ENCODE measurements at regions not wholly inside any gene's neighbourhood (a gene's known extent, or its start where the extent isn't known, plus 50 kb on each side); places are given as distances from the start of the nearest gene placed in this dataset.

- no TSS peak for BruUV-seq (replicated peaks)
- H3K18ac ChIP-seq (ENCODE audit: low read depth, low read length): no peak overlapping the region
- H2AK5ac ChIP-seq (ENCODE audit: low read depth, low read length): no peak overlapping the region
- H2BK5ac ChIP-seq (ENCODE audit: low read depth, low read length, poor library complexity, severe bottlenecking): no peak overlapping the region
- TF ChIP-seq, protein P1, sequence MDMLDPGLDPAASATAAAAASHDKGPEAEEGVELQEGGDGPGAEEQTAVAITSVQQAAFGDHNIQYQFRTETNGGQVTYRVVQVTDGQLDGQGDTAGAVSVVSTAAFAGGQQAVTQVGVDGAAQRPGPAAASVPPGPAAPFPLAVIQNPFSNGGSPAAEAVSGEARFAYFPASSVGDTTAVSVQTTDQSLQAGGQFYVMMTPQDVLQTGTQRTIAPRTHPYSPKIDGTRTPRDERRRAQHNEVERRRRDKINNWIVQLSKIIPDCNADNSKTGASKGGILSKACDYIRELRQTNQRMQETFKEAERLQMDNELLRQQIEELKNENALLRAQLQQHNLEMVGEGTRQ (IDR thresholded peaks at IDR 0.05; ENCODE audit: low read depth, low read length): no peak
- no peak for TF ChIP-seq SMC3 (IDR thresholded peaks at IDR 0.05; ENCODE audit: low read depth, low read length)
- no peak for TF ChIP-seq MXI1 (IDR thresholded peaks at IDR 0.05; ENCODE audit: borderline replicate concordance, low read depth, low read length)
- no peak for TF ChIP-seq RFX5 (IDR thresholded peaks at IDR 0.05; ENCODE audit: low read depth, low read length)
- no peak for TF ChIP-seq POLR2A (IDR thresholded peaks at IDR 0.05; ENCODE audit: low read depth, low read length)
- no peak for TF ChIP-seq BHLHE40 (IDR thresholded peaks at IDR 0.05; ENCODE audit: low read depth, low read length)
- TF ChIP-seq RCOR1 (IDR thresholded peaks at IDR 0.05; ENCODE audit: insufficient replicate concordance, low read length): no peak
- TF ChIP-seq CHD1 (IDR thresholded peaks at IDR 0.05; ENCODE audit: low read depth, low read length): no peak
- TF ChIP-seq FOS (IDR thresholded peaks at IDR 0.05; ENCODE audit: low read depth, low read length): no peak
- no peak for TF ChIP-seq CEBPB (IDR thresholded peaks at IDR 0.05; ENCODE audit: low read depth, low read length)
- no peak for TF ChIP-seq RAD21 (IDR thresholded peaks at IDR 0.05; ENCODE audit: low read length)
- TF ChIP-seq MAZ (IDR thresholded peaks at IDR 0.05; ENCODE audit: borderline replicate concordance, low read depth, low read length): no peak
- TF ChIP-seq MAFK (IDR thresholded peaks at IDR 0.05; ENCODE audit: low read depth, low read length): no peak
- TF ChIP-seq ELK1 (IDR thresholded peaks at IDR 0.05; ENCODE audit: borderline replicate concordance, low read depth, low read length): no peak
- no peak for TF ChIP-seq NFE2L2 (IDR thresholded peaks at IDR 0.05; ENCODE audit: low read depth, low read length)
- TF ChIP-seq CTCF (conservative IDR thresholded peaks at IDR 0.05; ENCODE audit: low read depth, low read length): no peak
- dilution Hi-C loops (cut with HindIII; ENCODE audit: low sequenced_read_pairs, unreplicated experiment) (no loop called here), intact Hi-C loops (cut with micrococcal nuclease) (no loop called here), in situ Hi-C loops (cut with MboI; ENCODE audit: low sequenced_read_pairs) (no loop called here)
- ChIA-PET CTCF (interaction anchor here (0.7 kb wide), 1 partner anchor 23 kb away, joined by 3 read pairs; no protein-coding TSS in a partner anchor), POLR2A (ENCODE audit: unreplicated experiment) (no interaction called here)
- H3K27ac ChIP-seq (ENCODE audit: insufficient read depth, low read length): no peak overlapping the region
- no peak overlapping the region for H4K5ac ChIP-seq (ENCODE audit: low read depth, low read length)
- no peaks in the 10 kb centered on the region for H4K20me1 ChIP-seq (ENCODE audit: insufficient read depth, low read length)
- no peaks in the 10 kb centered on the region for H3K36me3 ChIP-seq (ENCODE audit: control insufficient read depth, insufficient read depth, low read length)
- H2BK20ac ChIP-seq (ENCODE audit: low read depth, low read length): no peak overlapping the region
- H3K79me1 ChIP-seq (ENCODE audit: low read depth in 1 of 2, low read length in 2 of 2): no peaks in the 10 kb centered on the region
- H3K4me2 ChIP-seq (ENCODE audit: low read depth, low read length): no peak overlapping the region
- no peak for ATAC-seq (ENCODE audit: low read depth)
- H3K23ac ChIP-seq (ENCODE audit: low read depth, low read length): no peak overlapping the region
- no peak for DNase-seq
- WGBS, 2 experiments (ENCODE audit: extremely low coverage in 2 of 2, insufficient read length in 1 of 2): 68% methylated on average over 2 of the region's 4 CpGs; no CpG with 5 or more reads in 1 of the 2 experiments
- H4K91ac ChIP-seq (ENCODE audit: insufficient read depth, low read depth, low read length): no peak overlapping the region
- H3K4me3 ChIP-seq (ENCODE audit: insufficient read depth, low read depth, low read length): no peak overlapping the region
- no peak overlapping the region for H4K8ac ChIP-seq (ENCODE audit: low read depth in 2 of 2, low read length in 2 of 2)
- no peaks in the 10 kb centered on the region for H3K4me1 ChIP-seq (ENCODE audit: control insufficient read depth, insufficient read depth, low read length)
- no peak overlapping the region for H3K56ac ChIP-seq (ENCODE audit: extremely low read depth, insufficient read depth, low read length)
- no peaks in the 10 kb centered on the region for H3K9me3 ChIP-seq (ENCODE audit: control insufficient read depth, insufficient read depth, low read length)
- H3K4ac ChIP-seq (ENCODE audit: low read depth, low read length): no peak overlapping the region
- no peak overlapping the region for H3K9ac ChIP-seq (ENCODE audit: low read depth, low read length)
- H3K9me1 ChIP-seq (ENCODE audit: insufficient read depth, low read length): no peaks in the 10 kb centered on the region
- H2AFZ ChIP-seq (replicated peaks; ENCODE audit: low read length, poor library complexity): no peak overlapping the region
- no peak overlapping the region for H2AK9ac ChIP-seq (replicated peaks; ENCODE audit: low read depth, low read length, poor library complexity)
- H2BK120ac ChIP-seq (ENCODE audit: low read depth, low read length): no peak overlapping the region
- no peak overlapping the region for H2BK15ac ChIP-seq (ENCODE audit: low read depth, low read length)
- H3K27me3 ChIP-seq (ENCODE audit: control insufficient read depth, insufficient read depth, low read length): no peaks in the 10 kb centered on the region
- no peak overlapping the region for H3K14ac ChIP-seq (replicated peaks; ENCODE audit: low read depth, low read length)
These were observed 106.7 kb downstream of the SPATA18 start for GRCh38 chr4:52157641-52158316.
